ENCODE measurements at regions not wholly inside any gene's neighbourhood (a gene's known extent, or its start where the extent isn't known, plus 50 kb on each side); places are given as distances from the start of the nearest gene placed in this dataset.

- no peak for TF ChIP-seq POLR2A (IDR thresholded peaks at IDR 0.05)
- no peak for TF ChIP-seq EP300 (IDR thresholded peaks at IDR 0.05)
Observed at GRCh38 chr7:81114633-81115032, 195.8 kb upstream of the SEMA3C start.

Measured in ovary (tissue), 1 donor.